HG02759 (cell line): ENCODE measurements at regions not wholly inside any gene's neighbourhood (a gene's known extent, or its start where the extent isn't known, plus 50 kb on each side); places are given as distances from the start of the nearest gene placed in this dataset.
"Not testable (repeated sequence)": the region's sequence is repeated elsewhere in the genome, so short reads cannot be mapped to it uniquely, and the experiment has no call there.

Source experiments
- ATAC-seq: cut with Tn5 transposase; IDR thresholded peaks from one replicate; pipeline ENCODE4 v1.9.1; 2021; ENCODE audit warnings: mild to moderate bottlenecking, moderate library complexity; ENCODE audit not compliant: unreplicated experiment

DNA sequence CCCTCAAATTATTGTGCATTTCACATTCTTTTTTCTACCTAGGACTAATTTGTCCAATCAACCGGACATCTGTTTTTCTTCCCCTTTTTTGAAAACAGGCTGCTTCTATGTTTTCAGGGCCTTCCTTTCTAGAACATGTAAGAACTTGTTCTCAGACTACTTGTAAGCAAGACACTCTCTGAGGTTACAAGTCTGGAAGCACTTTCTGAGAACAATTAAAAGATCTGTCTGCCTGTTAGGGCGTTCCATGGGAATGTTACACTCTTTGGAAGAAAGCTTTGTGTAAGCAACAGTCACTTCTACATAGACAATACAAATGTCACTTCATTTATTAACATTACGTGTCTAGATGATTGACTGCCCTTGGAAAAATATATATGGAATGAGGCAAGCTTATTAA lies 50.9 kb upstream of the HSPB3 start:
- ATAC-seq = no peak

DNA sequence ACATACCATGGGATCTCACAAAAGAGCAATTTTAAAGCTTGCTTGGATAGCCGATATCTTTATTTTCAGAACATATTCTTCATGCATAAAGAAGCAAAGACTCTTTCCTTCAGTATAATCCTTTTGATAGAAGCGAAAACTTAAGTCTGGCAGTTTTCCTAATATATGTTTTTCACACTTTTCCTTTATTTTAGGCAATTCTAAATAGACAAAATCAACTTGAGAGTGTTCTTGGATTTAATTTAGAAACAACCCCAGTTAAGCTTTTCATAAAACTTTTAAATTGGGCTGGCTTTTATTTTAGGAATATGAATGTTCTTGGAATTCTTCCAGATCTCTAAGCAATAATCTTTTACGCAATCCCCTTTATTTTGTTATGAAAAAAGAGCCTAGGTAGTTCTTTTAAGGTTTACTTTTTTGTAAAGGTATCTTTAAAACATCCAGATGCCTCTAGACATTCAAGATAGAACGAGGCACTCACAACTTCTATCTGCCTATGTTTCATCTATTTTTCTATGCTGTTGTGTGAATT lies 51.5 kb upstream of the HSPB3 start:
- no peak for ATAC-seq

DNA sequence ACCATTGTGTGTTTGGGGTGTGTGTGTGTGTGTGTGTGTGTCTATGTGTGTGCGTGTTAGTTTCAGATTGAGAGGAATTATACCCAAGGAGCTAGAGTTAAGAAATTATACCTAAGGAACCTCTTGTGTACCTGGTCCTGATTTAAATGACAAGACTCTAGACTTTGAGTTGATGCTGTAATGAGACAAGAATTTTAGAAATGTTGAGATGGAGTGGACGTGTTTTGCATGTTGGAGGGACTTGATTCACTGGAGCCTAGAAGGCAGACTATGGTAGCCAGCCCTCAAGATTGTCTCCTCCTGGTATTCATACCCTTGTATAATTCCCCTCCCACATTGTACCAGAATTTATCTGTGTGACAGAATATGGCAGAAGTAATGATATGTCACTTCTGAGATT lies 52.4 kb upstream of the HSPB3 start:
- ATAC-seq = no peak

DNA sequence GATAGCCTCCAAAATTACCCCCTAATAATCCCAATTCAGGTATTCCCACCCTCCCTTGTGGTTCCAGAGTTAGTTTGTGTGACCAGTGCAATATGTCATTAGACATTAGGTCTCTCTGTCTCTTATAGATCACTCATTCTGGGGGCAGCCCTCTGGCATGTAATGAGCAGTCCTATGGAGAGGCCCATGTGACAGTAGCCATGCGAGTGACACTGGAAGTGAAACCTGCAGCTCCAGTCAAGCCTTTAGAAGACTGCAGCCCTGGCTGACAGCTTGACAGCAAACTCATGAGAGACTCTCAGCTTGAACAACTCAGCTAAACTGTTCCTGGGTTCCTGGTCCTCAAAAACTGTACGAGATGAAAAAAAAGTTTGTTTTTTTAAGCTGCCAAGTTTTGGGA lies 54.0 kb upstream of the HSPB3 start:
- ATAC-seq = peak; percentile 91

DNA sequence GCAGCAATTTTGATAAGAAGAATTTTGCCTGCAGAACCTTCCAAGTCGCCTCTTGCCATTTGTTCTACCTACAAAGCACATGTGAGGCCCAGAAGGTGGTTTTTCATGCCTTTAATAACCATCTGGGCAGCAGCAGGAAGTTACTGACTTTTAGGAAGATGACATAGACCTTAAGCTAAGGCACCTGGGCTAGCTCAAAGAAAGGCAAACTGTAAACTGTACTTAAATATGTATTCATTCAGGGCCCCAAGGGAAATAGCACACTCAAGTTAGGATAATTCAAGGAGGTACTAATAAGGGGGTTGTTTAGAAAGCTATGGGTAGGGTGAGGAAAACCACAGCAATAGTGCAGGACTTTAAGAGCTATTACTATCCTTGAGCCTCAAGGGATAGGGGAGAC lies 57.3 kb upstream of the HSPB3 start:
- ATAC-seq = no peak

DNA sequence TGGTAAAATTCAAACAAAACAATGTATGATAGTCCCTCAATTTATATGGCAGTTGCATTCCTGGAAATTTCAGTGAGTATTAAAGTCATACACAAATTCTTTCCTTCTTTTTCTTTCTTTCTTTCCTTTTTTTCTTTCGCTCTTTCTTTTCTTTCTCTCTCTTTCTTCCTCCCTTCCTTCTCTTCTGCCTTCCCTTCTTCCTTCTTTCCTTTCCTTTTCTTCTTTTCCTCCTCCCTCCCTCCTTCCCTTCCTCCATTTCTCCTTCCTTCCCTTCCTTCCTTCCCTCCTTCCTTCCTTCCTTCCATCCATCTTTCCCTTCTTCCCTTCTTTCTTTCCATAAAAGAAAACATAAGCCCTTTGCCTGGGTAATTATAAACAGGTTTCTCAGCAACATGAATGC lies 58.1 kb upstream of the HSPB3 start:
- no peak for ATAC-seq

DNA sequence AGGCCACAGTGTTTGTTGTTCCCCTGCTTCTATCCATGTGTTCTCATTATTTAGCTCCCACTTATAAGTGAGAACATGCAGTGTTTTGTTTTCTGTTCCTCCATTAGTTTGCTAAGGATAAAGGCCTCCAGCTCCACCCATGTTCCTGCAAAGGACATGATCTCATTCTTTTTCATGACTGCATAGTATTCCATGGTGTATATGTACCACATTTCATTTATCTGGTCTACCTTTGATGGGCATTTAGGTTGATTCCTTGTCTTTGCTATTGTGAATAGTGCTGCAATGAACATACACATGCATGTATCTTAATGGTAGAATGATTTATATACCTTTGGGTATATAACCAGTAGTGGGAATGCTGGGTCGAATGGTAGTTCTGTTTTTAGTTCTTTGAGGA lies 62.5 kb upstream of the HSPB3 start:
- not testable (repeated sequence) for ATAC-seq

DNA sequence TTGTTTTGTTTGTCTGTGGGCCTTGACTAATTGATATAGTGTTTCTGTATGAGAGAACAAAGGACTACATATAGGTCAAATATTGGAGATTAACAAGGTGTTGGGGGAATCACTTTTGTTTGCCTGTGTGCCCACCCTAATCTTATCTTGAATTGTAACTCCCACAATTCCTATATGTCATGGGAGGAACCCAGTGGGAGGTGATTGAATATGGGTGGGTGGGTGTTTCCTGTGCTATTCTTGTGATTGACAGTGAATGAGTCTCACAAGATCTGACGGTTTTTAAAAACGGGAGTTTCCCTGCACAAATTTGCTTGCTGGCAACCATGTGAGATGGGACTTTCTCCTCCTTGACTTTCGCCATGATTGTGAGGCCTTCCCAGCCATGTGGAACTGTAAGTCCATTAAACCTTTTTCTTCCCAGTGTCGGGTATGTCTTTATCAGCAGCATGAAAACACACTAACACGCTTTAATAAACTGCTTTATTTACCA lies 64.9 kb upstream of the HSPB3 start:
- no peak for ATAC-seq

DNA sequence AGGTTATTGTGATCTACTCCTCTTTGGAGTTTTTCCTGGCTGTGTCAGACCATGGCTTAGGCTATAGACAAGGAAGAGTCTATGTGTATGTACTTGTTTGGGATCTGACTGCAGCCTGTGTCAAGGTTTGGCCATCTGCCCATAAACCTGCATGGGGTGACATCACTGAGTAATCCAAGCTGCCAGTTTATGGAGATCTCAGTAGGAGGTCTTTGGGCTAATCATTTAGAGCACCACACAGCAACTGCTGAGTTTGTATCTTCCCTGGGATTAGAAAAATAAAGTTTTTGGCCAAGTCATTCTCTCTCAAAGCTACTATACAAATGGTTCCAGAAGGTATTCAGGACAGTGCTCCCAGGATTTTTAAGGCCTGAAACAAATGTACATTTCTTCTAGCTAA lies 65.5 kb upstream of the HSPB3 start:
- ATAC-seq = no peak

DNA sequence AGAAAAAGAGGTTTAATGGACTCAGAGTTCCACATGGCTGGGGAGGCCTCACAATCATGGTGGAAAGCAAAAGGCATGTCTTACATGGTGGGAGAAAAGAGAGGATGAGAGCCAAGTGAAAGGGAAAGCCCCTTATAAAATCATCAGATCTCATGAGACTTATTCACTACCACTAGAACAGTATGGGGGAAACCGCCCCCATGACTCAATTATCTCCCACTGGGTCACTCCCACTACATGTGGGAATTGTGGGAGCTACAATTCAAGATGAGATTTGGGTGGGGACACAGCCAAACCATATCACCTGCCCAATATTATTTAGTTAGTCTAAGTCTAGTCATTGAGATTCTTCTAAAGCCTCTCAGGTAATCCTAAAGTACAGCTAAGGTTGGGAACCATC lies 66.1 kb upstream of the HSPB3 start:
- ATAC-seq = not testable (repeated sequence)

DNA sequence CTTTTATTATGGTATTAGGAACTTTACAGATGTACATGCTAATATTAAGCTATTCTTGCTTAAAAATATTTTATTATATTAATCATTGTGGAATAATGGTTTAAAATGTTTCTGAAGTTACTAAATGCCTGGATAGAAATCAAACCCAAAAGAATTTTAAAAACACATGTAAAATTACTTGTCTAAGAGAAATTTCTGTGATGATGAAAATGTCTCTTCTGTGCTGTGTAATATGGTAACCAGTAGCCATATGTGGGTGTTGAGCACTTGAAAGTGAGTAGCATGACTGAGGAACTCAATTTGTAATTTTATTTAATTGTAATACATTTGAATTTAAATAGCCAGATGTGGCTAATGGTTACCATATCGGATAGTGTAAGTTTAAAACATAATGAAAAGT lies 66.7 kb upstream of the HSPB3 start:
- ATAC-seq = no peak

DNA sequence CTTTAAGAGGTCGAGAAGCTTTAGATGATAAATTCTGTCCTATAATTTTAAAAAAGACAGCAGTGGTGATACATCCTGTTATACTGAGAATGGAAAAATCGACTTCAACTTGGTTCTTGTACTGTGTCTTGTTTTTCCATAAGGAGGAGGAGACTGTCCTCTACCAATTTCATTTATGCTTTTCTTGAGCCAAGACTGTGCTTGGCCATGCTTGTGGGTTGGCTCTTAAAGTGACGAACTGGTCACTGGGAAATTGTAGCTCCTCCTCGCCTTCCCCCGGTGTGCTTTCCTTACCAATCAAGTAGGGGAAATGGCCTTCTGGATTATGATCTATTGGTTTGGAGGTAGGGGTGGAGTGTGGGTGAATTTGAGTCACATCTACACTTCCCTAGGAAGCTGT lies 67.1 kb upstream of the HSPB3 start:
- no peak for ATAC-seq

DNA sequence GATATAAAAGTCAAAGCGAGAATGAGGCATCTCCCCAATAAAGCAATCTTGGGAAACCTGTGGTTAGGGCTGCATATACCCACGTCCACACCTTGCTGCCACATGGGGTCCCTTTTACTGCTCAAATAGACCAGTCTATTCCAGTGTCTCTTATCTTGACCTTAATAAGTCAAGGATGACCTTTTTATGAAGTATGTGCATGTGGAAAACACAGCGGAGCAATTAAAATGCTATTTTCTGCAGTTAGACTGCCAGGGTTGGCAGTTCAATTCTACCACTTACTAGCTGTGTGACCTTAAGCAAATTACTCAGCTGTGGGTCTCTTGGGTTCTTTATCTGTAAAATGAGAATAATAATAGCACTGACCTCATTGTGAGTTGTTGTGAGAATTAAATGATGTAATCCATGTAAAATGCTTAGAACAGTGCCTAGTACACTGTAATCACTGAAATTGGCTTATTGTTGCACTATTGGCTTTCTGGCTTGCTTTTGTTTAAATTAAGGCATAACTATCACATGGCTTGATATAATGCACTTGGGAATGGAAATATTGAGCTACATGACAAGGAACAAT lies 67.8 kb upstream of the HSPB3 start:
- ATAC-seq = no peak

DNA sequence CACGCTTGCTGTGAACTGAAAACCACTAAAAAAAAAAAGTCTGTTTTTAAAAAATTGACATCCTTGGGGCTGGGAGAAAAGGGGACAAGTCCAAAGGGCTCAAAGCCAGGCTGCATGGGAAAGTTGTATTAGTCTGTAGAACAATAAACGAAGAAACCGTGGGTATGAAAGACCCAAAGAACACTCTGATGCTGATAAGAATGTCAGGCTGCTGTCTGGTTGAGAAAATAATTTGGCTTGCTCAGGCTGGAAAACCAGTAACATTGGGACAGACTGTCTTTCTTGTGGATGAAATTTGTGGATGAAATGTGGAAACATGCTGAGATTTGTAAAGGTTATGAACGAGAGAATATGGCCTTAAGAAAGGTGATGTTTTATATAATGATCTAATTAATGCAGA lies 68.5 kb upstream of the HSPB3 start:
- ATAC-seq = no peak

DNA sequence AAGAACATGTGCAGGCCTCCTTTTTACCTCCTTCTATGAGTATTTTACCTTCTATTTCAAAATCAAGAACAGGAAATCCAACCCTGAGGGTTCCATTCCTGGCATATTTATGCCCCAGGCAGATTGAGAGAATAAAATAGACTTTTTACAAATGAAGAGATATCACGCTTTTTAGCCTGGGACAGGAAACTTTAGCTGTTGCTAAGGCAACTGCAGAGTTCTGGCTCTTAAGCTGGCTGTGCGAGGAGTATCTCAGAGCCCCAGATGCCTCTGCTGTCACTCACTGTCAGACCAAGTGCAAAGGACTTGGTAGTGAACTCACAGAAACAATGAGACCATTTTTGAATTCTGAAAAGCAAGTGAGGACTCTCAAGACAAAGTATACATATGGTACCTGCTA lies 69.5 kb upstream of the HSPB3 start:
- no peak for ATAC-seq

DNA sequence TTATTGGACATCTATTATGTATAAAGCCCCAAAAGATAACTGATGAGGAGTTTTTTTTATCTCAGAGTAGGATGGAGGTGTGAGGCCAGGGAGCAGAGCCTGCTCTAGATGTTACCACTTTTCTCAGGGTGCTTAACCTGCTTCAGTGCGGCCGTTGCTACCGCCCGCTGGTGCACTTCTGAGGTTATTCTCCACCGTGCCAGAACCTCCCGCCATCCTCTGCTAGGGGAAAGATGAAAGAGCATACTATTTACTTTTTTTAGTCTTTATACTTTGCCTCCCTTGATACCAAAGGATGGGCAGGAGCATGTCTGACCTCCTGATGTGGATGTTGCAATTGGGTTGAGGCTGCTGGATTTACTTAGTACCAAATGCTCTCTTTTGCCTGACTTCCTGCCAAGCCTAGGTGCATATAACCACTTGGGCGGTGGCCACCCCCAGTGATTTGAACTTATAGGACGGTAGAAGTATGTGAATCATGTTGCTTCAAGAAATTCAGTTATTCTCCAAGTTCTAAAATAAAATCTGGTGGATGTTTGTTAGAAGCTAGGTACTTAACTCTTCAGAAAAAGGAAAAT lies 71.1 kb upstream of the HSPB3 start:
- no peak for ATAC-seq

DNA sequence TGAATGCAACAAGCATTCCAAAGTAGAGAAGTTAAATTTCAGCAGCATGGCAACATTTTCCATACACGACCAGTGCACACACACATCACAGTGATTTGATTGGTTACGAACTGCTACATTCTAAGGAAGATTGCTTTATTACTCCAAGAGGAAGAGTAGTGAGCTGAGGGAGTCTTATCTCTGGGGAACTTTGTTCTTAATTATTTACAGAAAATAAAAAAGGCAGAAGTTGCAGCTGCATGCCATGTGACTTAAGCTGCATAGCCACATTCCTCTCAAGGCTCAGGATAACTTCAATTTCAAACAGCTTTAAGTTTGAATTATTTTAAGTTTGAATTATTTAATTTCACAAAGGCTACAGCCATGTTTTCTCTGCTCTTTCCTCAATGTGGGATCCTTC lies 71.6 kb upstream of the HSPB3 start:
- no peak for ATAC-seq

DNA sequence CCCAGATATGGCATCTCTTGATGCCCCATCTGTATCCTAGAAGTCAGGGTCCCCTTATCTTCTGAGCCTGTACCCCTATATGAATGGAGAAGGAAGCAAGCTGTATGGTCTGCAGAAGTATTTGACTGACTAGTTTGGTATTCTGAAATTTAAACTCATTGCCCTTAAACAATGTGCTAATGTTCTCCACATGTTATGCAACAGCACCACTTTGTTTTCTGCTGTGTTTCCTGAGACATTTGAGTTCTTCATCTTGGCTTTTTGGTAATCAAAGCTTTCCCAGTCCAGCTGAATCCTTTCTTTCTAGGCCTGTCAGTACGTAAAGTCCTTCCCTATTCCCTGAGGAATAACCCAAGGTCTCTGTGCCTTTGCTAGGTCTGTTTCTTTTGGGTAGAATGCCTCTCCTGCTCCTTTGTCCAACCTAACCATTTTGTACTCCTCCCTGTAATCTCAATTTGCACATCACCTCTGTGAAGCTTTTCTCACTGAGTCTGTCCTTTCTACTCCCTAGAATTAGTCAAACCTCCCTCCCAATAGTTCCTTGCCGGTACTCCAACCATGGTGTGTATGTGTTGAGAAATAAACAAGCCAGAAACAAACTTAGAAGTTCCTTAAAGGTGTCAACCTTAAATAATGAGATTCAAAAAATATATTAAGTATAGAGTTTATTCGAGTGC lies 72.1 kb upstream of the HSPB3 start:
- ATAC-seq = no peak

DNA sequence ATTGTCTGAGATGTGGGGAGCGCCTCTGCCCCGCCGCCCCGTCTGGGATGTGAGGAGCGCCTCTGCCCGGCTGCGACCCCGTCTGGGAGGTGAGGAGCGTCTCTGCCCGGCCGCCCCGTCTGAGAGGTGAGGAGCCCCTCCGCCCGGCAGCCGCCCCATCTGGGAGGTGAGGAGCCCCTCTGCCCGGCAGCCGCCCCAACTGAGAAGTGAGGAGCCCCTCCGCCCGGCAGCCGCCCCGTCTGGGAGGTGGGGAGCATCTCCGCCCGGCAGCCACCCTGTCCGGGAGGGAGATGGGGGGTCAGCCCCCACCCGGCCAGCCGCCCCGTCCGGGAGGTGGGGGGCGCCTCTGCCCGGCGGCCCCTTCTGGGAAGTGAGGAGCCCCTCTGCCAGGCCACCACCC lies 70.9 kb upstream of the ARL15 start:
- ATAC-seq = not testable (repeated sequence)

DNA sequence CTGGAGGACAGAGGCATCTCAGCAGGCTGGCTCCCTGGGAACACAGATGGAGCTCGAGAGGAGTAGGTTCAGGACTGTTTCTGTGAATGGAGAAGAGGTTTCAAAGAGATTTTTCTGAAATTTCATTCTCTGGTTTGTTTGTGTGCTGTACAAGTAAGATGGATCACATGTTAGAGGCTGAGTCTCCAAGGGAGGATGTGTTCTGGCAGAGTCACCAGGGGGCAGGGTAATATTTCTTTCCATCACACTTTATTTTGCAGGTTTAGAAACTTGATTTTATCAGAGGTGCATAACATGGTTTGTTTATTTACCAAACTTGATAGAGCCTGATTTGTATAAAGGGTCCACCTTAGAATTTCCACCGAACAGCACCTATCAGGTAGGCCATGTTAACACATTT lies 69.2 kb upstream of the ARL15 start:
- ATAC-seq = no peak

DNA sequence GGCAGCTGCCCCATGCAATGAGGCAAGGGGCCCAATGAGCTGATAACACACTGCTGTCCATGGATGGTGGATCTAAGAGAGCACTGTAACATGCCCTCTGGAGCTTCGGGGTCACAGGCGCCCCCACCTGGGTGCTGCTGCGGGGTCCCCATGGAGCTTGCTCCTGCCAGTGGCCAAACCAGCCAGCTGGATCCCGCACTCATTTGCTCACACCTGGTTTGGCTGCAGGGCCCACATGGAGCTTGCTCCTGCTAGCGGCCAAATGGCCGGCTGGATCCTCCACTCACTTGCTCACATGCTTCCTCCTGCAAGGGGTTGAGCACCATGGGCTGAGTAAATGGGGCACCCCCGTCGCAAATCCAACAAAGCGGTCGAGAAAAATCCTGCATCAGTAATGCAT lies 68.3 kb upstream of the ARL15 start:
- no peak for ATAC-seq

DNA sequence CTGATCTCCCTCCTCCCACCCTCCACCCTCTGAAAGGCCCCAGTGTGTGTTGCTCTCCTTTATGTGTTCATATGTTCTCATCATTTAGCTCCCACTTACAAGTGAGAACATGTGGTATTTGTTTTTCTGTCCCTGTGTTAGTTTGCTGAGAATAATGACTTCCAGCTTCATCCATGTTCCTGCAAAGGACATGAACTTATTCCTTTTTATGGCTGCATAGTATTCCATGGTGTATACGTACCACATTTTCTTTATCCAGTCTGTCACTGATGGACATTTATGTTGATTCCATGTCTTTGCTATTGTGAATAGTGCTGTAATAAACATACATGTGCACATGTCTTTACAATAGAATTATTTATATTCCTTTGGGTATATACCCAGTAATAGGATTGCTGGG lies 67.0 kb upstream of the ARL15 start:
- ATAC-seq = not testable (repeated sequence)
